GM23248 (cell line): ENCODE measurements at regions not wholly inside any gene's neighbourhood (a gene's known extent, or its start where the extent isn't known, plus 50 kb on each side); places are given as distances from the start of the nearest gene placed in this dataset.
"Not testable (repeated sequence)": the region's sequence is repeated elsewhere in the genome, so short reads cannot be mapped to it uniquely, and the experiment has no call there.

ENCODE experiments used
- EZH2 ChIP-seq: fragments of 200-600 bp; sonication (generic); IDR thresholded peaks from 2 replicates; pipeline ENCODE4 v1.6.1; 2018; ENCODE audit warnings: antibody characterized with exemption, mild to moderate bottlenecking; ENCODE audit not compliant: insufficient read depth, poor library complexity, severe bottlenecking
- EZH2phosphoT487 ChIP-seq: fragments of 200-600 bp; sonication (generic); IDR thresholded peaks from 2 replicates; pipeline ENCODE4 v1.6.1; 2018; ENCODE audit warnings: antibody characterized with exemption, moderate library complexity, mild to moderate bottlenecking, low read depth; ENCODE audit not compliant: insufficient read depth

DNA sequence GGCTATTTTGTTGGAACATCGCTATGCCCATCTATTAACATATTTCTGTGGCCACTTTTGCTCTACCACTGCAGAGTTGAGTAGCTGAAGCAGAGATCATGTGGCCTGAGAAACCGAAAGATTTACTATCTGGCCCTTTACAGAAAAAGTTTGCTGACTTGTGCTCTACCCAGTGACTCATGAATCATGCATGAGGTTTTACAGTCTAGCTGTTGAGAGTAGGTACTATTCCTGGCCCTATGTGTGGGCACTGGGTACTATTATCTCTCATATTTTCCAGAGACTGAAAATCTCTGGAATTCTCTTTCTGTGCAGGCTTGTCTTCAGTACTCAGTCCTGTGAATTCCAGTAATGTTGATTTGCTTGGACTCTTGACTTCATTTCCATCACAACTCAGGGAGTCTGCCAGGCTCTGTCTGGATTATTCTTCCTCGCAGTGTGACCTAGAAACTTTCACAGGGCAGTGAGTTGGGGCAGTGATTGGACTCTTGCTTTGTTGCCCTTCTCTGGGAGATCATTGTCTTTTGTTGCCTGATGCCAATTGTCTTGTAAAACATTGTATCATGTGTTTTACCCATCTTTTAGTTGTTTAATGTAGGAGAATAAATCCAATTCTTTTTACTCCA lies 121.3 kb upstream of the PRSS12 start:
- not testable (repeated sequence) for TF ChIP-seq EZH2, EZH2phosphoT487
